HG03432 (cell line): ENCODE measurements at regions not wholly inside any gene's neighbourhood (a gene's known extent, or its start where the extent isn't known, plus 50 kb on each side); places are given as distances from the start of the nearest gene placed in this dataset.

Experiments
- ATAC-seq: cut with Tn5 transposase; IDR thresholded peaks from one replicate; pipeline ENCODE4 v1.9.1; 2021; ENCODE audit warnings: mild to moderate bottlenecking, moderate library complexity; ENCODE audit not compliant: unreplicated experiment

DNA sequence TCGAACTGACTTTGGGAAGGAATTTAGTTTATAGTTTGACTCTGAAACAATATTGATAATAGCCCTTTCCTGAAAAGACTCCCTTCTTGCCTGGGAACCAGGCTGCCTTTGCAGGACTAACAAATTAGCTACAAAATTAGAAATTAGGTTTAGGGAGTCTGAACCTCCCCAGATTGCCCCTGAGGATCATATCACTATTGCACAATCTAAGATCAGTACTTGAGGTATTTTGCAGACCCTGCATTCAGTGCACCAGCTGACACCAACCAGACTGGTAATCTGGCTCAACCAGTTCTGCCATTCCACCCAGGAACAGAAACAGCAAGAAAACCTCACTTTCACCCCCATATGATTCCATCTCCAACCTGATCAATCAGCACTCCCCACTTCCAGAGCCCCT lies 131.8 kb upstream of the GALNT5 start:
- no peak for ATAC-seq

- no peak for ATAC-seq
Measured at GRCh38 chr2:157127249-157128012, 130.1 kb upstream of the GALNT5 start.

- no peak for ATAC-seq
Measured at GRCh38 chr2:157143901-157144300, 113.6 kb upstream of the GALNT5 start.

GRCh38 chr2:157149270-157149669 lies 108.2 kb upstream of the GALNT5 start:
- ATAC-seq = no peak

GRCh38 chr2:157150747-157151146 lies 106.8 kb upstream of the GALNT5 start:
- peak; percentile 94 for ATAC-seq

DNA sequence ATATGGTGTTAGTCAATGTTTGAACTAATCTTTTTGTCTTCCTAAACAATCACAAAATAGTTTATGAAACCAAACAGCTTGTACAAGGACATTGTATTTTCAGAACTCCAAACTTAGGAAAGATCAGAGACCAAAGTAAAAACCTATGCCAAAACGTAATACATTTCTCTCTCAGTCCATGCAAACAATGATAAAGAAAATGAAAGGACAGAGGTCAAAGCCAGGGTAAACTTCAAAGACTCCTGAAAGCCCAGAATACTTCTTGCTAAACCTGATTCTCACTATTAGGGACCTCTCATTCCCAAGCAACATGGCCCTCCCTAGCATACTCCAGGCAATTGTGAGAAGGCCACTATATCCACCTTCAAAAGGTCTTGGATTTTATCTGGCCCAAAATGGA lies 105.1 kb upstream of the GALNT5 start:
- ATAC-seq = peak; percentile 35

- no peak for ATAC-seq
Measured at GRCh38 chr2:157155992-157156391, 101.5 kb upstream of the GALNT5 start.

DNA sequence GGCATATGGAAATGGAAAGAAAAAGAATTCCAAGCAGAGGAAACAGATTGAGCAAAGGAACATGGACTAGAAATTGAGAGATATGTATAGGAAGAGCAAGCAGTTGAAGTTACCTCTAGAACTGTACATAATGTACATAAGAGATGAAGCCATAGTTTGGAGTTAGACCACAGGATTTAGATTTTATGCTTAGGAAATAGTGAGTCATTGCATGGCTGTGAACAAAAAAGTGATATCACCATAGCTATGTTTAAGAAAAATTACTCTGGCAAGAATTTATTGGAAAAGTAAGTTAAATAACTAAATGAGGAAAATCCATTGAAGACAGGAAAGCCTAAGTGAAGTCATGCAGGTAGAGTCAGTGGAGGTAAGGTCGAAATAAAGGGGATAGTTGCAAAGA lies 99.4 kb upstream of the GALNT5 start:
- ATAC-seq = no peak

DNA sequence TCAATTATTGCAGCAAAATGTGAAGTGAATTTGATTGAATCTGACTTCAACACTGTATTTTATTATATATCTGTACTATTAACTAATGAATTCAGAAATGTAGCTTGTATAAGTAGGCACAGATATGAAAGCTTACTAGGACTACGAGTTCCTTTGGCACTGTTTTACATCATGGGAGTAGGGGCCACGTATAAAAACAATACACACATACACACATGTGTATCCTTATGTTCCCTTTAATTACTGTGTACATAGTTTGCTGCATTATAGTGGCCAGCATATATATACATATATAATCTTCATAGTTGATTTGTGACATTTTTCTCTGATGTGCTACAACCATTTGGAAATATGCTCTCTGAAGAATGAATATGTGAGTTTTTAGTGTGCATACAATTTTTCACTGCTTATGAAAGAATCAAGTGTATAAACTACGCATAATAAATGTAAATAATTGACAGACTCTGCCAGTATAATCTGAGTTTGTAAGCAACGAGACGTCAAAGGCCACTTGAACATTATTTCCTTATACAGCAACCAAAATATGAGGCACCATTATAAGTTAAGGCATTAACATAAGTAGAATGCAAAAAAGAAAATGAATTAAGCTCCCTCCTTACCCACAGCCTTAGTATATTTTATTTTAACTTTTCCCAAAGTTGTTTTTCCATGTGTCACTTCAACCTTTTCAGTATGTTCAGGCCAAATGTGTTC lies 98.1 kb upstream of the GALNT5 start:
- ATAC-seq = no peak

GRCh38 chr2:157160111-157160510 lies 97.4 kb upstream of the GALNT5 start:
- ATAC-seq = no peak

GRCh38 chr2:157164370-157164769 lies 93.1 kb upstream of the GALNT5 start:
- ATAC-seq = no peak

- no peak for ATAC-seq
Measured at GRCh38 chr2:157164891-157165290, 92.6 kb upstream of the GALNT5 start.

- ATAC-seq = no peak
Measured at GRCh38 chr2:157168501-157168900, 89.0 kb upstream of the GALNT5 start.

DNA sequence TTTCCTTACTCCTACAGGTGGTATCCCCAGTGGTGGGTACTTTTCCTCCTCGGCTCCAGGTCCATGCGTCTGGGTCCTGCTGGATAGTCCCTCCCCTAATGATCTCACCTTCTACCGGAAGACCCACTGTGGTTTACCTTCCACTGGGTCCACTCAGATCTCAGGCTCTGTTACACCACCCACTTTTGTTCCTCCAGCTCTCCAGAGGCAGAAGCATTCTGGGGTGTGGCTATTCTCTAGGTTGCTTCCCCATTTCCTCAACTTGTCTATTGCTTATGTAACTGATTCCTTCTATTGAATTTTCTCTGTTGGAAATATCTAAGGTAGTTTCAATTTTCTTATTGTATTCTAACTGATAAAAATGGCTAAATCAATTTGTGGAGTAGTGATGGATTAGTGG lies 87.6 kb upstream of the GALNT5 start:
- ATAC-seq = no peak

GRCh38 chr2:157170299-157170698 lies 87.2 kb upstream of the GALNT5 start:
- no peak for ATAC-seq

DNA sequence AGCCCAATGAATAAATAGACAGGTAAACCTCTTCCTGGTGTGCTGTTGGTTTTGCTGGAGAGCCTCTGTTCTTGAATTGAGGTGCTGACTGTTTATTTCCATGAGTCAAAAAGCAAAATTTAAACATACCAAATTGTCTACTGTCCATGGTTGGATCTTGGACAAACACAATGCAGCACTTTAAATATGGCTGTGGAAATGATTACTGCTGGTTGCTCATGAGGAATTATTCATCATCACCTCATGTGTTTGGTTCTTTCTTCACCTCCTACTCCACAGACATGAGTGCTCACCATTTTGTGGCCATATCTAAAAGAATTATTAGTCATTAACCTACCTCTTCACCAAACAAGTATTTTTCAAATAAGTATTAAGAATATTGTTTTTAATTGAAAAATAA lies 85.3 kb upstream of the GALNT5 start:
- no peak for ATAC-seq

DNA sequence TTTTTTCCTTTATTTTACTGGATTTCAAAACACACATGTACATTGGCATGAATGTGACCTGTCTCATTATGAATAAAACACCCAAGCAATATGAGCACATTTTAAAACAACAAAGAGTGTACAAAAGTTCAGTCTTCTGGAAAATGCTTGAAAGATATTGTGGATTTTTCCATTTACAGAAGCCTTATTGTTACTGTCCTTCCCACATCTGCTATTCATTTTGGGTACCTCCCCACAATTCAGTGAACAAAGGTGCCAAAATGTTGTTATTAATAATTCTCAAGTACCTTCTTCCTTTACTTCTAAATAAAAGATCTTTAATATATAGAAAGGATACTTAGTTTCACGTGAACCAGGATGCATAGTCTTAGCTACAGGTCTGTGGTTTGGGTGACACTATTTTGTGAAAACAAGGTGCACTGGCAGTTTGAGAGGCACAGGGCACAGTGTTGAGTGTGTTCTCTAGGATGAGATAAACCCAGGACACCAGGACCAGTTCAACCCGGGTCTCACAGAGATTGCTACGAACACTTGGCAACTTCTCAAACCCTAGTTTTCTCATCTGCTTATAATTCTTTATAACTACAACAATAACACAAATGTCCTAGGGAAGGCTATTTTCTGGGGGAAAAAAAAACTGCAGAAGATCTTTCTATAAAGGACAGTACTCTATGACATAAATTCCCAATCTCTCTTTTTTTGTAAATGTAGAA lies 84.5 kb upstream of the GALNT5 start:
- no peak for ATAC-seq

GRCh38 chr2:157173740-157174184 lies 83.7 kb upstream of the GALNT5 start:
- no peak for ATAC-seq

DNA sequence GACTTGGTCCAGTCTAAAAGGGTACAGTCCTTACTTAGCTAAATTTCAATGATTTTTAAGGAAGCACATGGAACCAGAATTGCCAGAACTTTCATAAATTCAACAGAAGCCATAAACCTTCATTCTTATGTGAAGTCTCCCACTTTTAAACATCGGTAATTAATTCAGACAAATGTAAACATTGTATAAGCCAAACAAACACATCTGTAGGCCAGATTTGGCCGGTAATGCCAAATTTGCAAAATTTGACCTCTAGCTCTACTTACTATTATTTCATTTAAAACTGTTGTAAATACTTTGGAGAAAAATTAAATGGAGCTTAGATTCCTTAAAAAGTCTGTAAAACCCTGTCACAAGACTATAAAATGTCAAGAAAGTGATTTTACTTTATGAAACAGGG lies 83.2 kb upstream of the GALNT5 start:
- no peak for ATAC-seq

DNA sequence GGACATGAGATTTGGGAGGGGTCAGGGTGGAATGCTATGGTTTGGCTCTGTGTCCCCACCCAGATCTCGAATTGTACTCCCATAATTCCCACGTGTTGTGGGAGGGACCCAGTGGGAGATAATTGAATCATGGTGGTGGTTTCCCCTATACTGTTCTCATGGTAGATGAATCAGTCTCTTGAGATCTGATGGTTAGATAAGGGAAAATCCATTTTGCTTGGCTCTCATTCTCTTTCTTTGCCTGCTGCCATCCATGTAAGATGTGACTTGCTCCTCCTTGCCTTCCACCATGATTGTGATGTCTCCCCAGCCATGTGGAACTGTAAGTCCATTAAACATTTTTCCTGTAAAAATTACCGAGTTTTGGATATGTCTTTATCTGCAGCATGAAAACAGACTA lies 80.9 kb upstream of the GALNT5 start:
- ATAC-seq = no peak

- ATAC-seq = no peak
Measured at GRCh38 chr2:157178874-157179273, 78.6 kb upstream of the GALNT5 start.
